Pancreas (tissue), 10 donors: ENCODE measurements at regions not wholly inside any gene's neighbourhood (a gene's known extent, or its start where the extent isn't known, plus 50 kb on each side); places are given as distances from the start of the nearest gene placed in this dataset.
"Not testable (repeated sequence)": the region's sequence is repeated elsewhere in the genome, so short reads cannot be mapped to it uniquely, and the experiment has no call there.

Experiments used
- ATAC-seq, 4 donors: fragments of 200-7000 bp; cut with Tn5 transposase; one replicate each; pipeline versions ENCODE4 v1.8.0 to v1.9.1; 2020; ENCODE audit warnings: mild to moderate bottlenecking in 4 of 4, moderate library complexity in 4 of 4
- DNase-seq, 6 donors: peaks; one replicate each; pipeline ENCODE4 v3.0.0-alpha.2; 2020
- FAIRE-seq: peaks from 2 replicates; lab custom pipeline; 2012; peaks lifted over from hg19 to GRCh38; lab: Jason Lieb, UNC
- H3K27ac ChIP-seq, 4 donors: fragments of 200-600 bp; sonication (generic); 1 replicate in 3 of 4; 2 replicates in 1 of 4; pipeline versions ENCODE4 v1.5.0 to v1.8.0; 2020
- H3K27me3 ChIP-seq, 4 donors: fragments of 200-600 bp; one replicate each; pipeline ENCODE4 v1.8.0; 2021
- H3K36me3 ChIP-seq, 3 donors: fragments of 200-600 bp; sonication (generic) in 1 of 3; one replicate each; pipeline versions ENCODE4 v1.5.0 to v1.8.0; 2020 to 2021
- H3K4me1 ChIP-seq, 3 donors: fragments of 200-600 bp; one replicate each; pipeline ENCODE4 v1.8.0; 2021
- H3K4me3 ChIP-seq, 4 donors: fragments of 200-600 bp; sonication (generic) in 2 of 4; one replicate each; pipeline versions ENCODE4 v1.5.0 to v1.8.0; 2020 to 2021
- H3K9me3 ChIP-seq, 4 donors: fragments of 200-600 bp; one replicate each; pipeline ENCODE4 v1.8.0; 2021
- CTCF ChIP-seq, 4 donors: fragments of 200-600 bp; sonication (generic) in 3 of 4; IDR thresholded peaks; one replicate each; pipeline versions ENCODE4 v1.5.0 to v1.8.0; 2021; ENCODE audit warnings: antibody characterized with exemption in 4 of 4
- WGBS, 2 donors: extraction: QIAGEN DNeasy Blood & Tissue Kit; methylation state at CpG; one replicate each; pipeline ENCODE4 v1.1.7; 2013; 5-methylcytosine and 5-hydroxymethylcytosine counted together
- intact Hi-C, 3 donors: fragments of 100-400 bp; cut with DNase I; formaldehyde crosslinking; loops; one replicate each; pipeline versions ENCODE4 v1.11.1 to v1.14.2; 2022
- donor health status: healthy with polysubstance abuse.
- donor health status: DM: no; HTN: no; CAD: no; lungs with moderate emphysema.
- donor health status: DM: no; HTN: no; CAD: no.
- donor health status: control.
- donor health status: control.
- donor health status: Bipolar disorder and iron deficiency.
- donor health status: DM: yes; HTN: yes; CAD: no.
- donor health status: DM: no; HTN: no; CAD: no.
- donor health status: DM: no; HTN: no; CAD: no.
- donor health status: DM: yes; HTN: yes; CAD: no.

GRCh38 chr12:82300611-82301010 is 57.6 kb downstream of the CCDC59 start:
- FAIRE-seq, result no peak
- no peak overlapping the region for H3K27ac ChIP-seq
- intact Hi-C loops, result no loop called here

GRCh38 chr12:82299319-82300025 is 58.7 kb downstream of the CCDC59 start:
- 3 to 11% methylated on average over 2 of the region's 2 CpGs for WGBS, 2 donors
- Histone ChIP-seq H3K4me1 (no peaks in the 10 kb centered on the region), H3K9me3 (no peaks in the 10 kb centered on the region), H3K27ac (no peak overlapping the region), H3K27me3 (no peaks in the 10 kb centered on the region), H3K4me3 (no peak overlapping the region), H3K36me3 (no peaks in the 10 kb centered on the region)
- no peak for FAIRE-seq
- DNase-seq, result no peak
- intact Hi-C loops, result no loop called here
- TF ChIP-seq CTCF (IDR thresholded peaks at IDR 0.05), result no peak
- no peak for ATAC-seq

More at GRCh38 chr12:82300611-82301010, 57.6 kb downstream of the CCDC59 start:
- no peaks in the 10 kb centered on the region for H3K27me3 ChIP-seq
- DNase-seq (no peak), ATAC-seq (no peak)
- no peaks in the 10 kb centered on the region for H3K4me1 ChIP-seq
- TF ChIP-seq CTCF (IDR thresholded peaks at IDR 0.05), result no peak
- H3K4me3 ChIP-seq, result no peak overlapping the region
- no peaks in the 10 kb centered on the region for H3K9me3 ChIP-seq
- no peaks in the 10 kb centered on the region for H3K36me3 ChIP-seq
- 28 to 36% methylated on average over 3 of the region's 3 CpGs for WGBS, 2 donors

GRCh38 chr12:82290415-82290814 is 67.8 kb downstream of the CCDC59 start:
- FAIRE-seq (no peak), DNase-seq (no peak), ATAC-seq (no peak)
- WGBS, 2 donors, result 14 to 23% methylated on average over 2 of the region's 2 CpGs
- no peak for TF ChIP-seq CTCF (IDR thresholded peaks at IDR 0.05)
- H3K27ac ChIP-seq, result no peak overlapping the region
- intact Hi-C loops, result no loop called here
- no peaks in the 10 kb centered on the region for H3K9me3 ChIP-seq
- no peaks in the 10 kb centered on the region for H3K4me1 ChIP-seq
- no peaks in the 10 kb centered on the region for H3K27me3 ChIP-seq
- H3K4me3 ChIP-seq, result no peak overlapping the region
- no peaks in the 10 kb centered on the region for H3K36me3 ChIP-seq

- 0 to 22% methylated on average over 1 of the region's 1 CpG for WGBS, 2 donors
- H3K27ac ChIP-seq, ATAC-seq, intact Hi-C loops, H3K36me3 ChIP-seq, H3K4me1 ChIP-seq, FAIRE-seq, DNase-seq, H3K27me3 ChIP-seq, H3K9me3 ChIP-seq, H3K4me3 ChIP-seq: not testable (repeated sequence)
Observed at GRCh38 chr12:82281335-82281734, 76.9 kb downstream of the CCDC59 start.

GRCh38 chr12:82279536-82280058 is 78.6 kb downstream of the CCDC59 start:
- WGBS, 2 donors, result 45 to 49% methylated on average over 3 of the region's 3 CpGs
- no peak for ATAC-seq

More at GRCh38 chr12:82279536-82280058, 78.6 kb downstream of the CCDC59 start:
- H3K36me3 ChIP-seq, result no peaks in the 10 kb centered on the region
- intact Hi-C loops, result no loop called here
- no peaks in the 10 kb centered on the region for H3K4me1 ChIP-seq
- no peak for TF ChIP-seq CTCF (IDR thresholded peaks at IDR 0.05)
- H3K27me3 ChIP-seq, result no peaks in the 10 kb centered on the region
- FAIRE-seq (no peak), DNase-seq (no peak)
- H3K9me3 ChIP-seq, result no peaks in the 10 kb centered on the region
- H3K27ac ChIP-seq, result no peak overlapping the region
- H3K4me3 ChIP-seq, result no peak overlapping the region
